CD4-positive, CD25-positive, alpha-beta regulatory T cell (primary cell): ENCODE measurements at regions not wholly inside any gene's neighbourhood (a gene's known extent, or its start where the extent isn't known, plus 50 kb on each side); places are given as distances from the start of the nearest gene placed in this dataset.

Experiments used
- ATAC-seq, 2 donors: fragments of 150-1000 bp; cut with Tn5 transposase; one replicate each; pipeline ENCODE4 v1.10.0; 2021; ENCODE audit warnings: low read depth in 2 of 2, moderate number of reproducible peaks in 2 of 2, moderate library complexity in 1 of 2
- DNase-seq, 3 donors: peaks; one replicate each; pipeline versions ENCODE4 v3.0.0 to v3.0.0-alpha.2; 2012 to 2022; ENCODE audit warnings: mixed read lengths in 1 of 3
- H3K27ac ChIP-seq: one replicate; pipeline ENCODE4 v1.7.0; 2013; ENCODE audit warnings: mild to moderate bottlenecking, low read length; ENCODE audit not compliant: insufficient read depth, poor library complexity, severe bottlenecking
- H3K27me3 ChIP-seq: one replicate; pipeline ENCODE4 v1.7.0; 2013; ENCODE audit warnings: low read length; ENCODE audit not compliant: control insufficient read depth, insufficient read depth
- H3K36me3 ChIP-seq: one replicate; pipeline ENCODE4 v1.7.0; 2013; ENCODE audit warnings: mild to moderate bottlenecking, low read length, moderate library complexity; ENCODE audit not compliant: control insufficient read depth, insufficient read depth
- H3K4me1 ChIP-seq: 2 replicates; pipeline ENCODE4 v1.7.0; 2013; ENCODE audit warnings: mild to moderate bottlenecking, low read length; ENCODE audit not compliant: insufficient read depth, control insufficient read depth, poor library complexity, severe bottlenecking
- H3K4me3 ChIP-seq: one replicate; pipeline ENCODE4 v1.7.0; 2013; ENCODE audit warnings: low read depth, mild to moderate bottlenecking, low read length, moderate library complexity
- H3K9me3 ChIP-seq, 2 experiments: 1 replicate in 1 of 2; 2 replicates in 1 of 2; pipeline ENCODE4 v1.7.0; 2013; ENCODE audit warnings: low read length in 2 of 2, mild to moderate bottlenecking in 1 of 2, moderate library complexity in 1 of 2; ENCODE audit not compliant: control insufficient read depth in 2 of 2
- H3K27ac Mint-ChIP-seq, 3 donors: one replicate each; pipeline ENCODE4 v1.8.0; 2020 to 2022; ENCODE audit warnings: mild to moderate bottlenecking in 3 of 3, mixed read lengths in 3 of 3, moderate library complexity in 2 of 3
- H3K27me3 Mint-ChIP-seq: one replicate; pipeline ENCODE4 v1.8.0; 2022; ENCODE audit warnings: mild to moderate bottlenecking, mixed read lengths
- H3K36me3 Mint-ChIP-seq: one replicate; pipeline ENCODE4 v1.8.0; 2020; ENCODE audit warnings: mixed read lengths
- H3K4me1 Mint-ChIP-seq, 4 donors: one replicate each; pipeline ENCODE4 v1.8.0; 2020 to 2022; ENCODE audit warnings: mixed read lengths in 4 of 4, mild to moderate bottlenecking in 1 of 4
- H3K4me3 Mint-ChIP-seq, 4 donors: one replicate each; pipeline ENCODE4 v1.8.0; 2020 to 2022; ENCODE audit warnings: mild to moderate bottlenecking in 4 of 4, mixed read lengths in 4 of 4, moderate library complexity in 3 of 4
- H3K9me3 Mint-ChIP-seq, 7 donors: one replicate each; pipeline ENCODE4 v1.8.0; 2020 to 2022; ENCODE audit warnings: mixed read lengths in 7 of 7, mild to moderate bottlenecking in 3 of 7, moderate library complexity in 2 of 7

- Mint-ChIP-seq H3K36me3 (no peaks in the 10 kb centered on the region), H3K9me3 (peaks cover 0 to 12% (median 5%) of the 10 kb centered on the region in 7 donors), H3K27me3 (no peaks in the 10 kb centered on the region), H3K4me1 (no peaks in the 10 kb centered on the region), H3K27ac (no peak overlapping the region), H3K4me3 (no peak overlapping the region)
- no peak for ATAC-seq
- no peak for DNase-seq
- H3K9me3 ChIP-seq = no peaks in the 10 kb centered on the region
- no peaks in the 10 kb centered on the region for H3K36me3 ChIP-seq
- H3K4me3 ChIP-seq = no peak overlapping the region
- H3K27ac ChIP-seq = no peak overlapping the region
- no peaks in the 10 kb centered on the region for H3K27me3 ChIP-seq
- no peaks in the 10 kb centered on the region for H3K4me1 ChIP-seq
These were observed 617.3 kb upstream of the LRATD1 start for GRCh38 chr2:14015113-14015630.

GRCh38 chr2:14016289-14016955 is 616.1 kb upstream of the LRATD1 start:
- H3K27ac Mint-ChIP-seq = no peak overlapping the region
- H3K36me3 ChIP-seq = no peaks in the 10 kb centered on the region
- no peaks in the 10 kb centered on the region for H3K4me1 Mint-ChIP-seq
- H3K4me1 ChIP-seq = no peaks in the 10 kb centered on the region
- H3K27me3 ChIP-seq = no peaks in the 10 kb centered on the region
- DNase-seq (no peak), ATAC-seq (no peak)
- H3K9me3 ChIP-seq = no peaks in the 10 kb centered on the region
- no peaks in the 10 kb centered on the region for H3K36me3 Mint-ChIP-seq
- no peak overlapping the region for H3K4me3 ChIP-seq
- no peak overlapping the region for H3K4me3 Mint-ChIP-seq
- H3K27ac ChIP-seq = no peak overlapping the region
- H3K27me3 Mint-ChIP-seq = no peaks in the 10 kb centered on the region
- peaks cover 0 to 9% (median 4%) of the 10 kb centered on the region in 7 donors for H3K9me3 Mint-ChIP-seq

- Mint-ChIP-seq H3K4me1 (no peaks in the 10 kb centered on the region), H3K4me3 (no peak overlapping the region), H3K27me3 (no peaks in the 10 kb centered on the region), H3K36me3 (no peaks in the 10 kb centered on the region), H3K9me3 (peaks cover 0 to 5% (median 0%) of the 10 kb centered on the region in 7 donors), H3K27ac (no peak overlapping the region)
- ATAC-seq = no peak
- Histone ChIP-seq H3K4me1 (no peaks in the 10 kb centered on the region), H3K27ac (no peak overlapping the region), H3K27me3 (no peaks in the 10 kb centered on the region), H3K36me3 (no peaks in the 10 kb centered on the region), H3K9me3 (no peaks in the 10 kb centered on the region), H3K4me3 (no peak overlapping the region)
- DNase-seq = no peak
These were observed 613.9 kb upstream of the LRATD1 start for GRCh38 chr2:14018620-14019019.

- no peaks in the 10 kb centered on the region for H3K36me3 ChIP-seq
- H3K4me3 ChIP-seq = no peak overlapping the region
- no peaks in the 10 kb centered on the region for H3K27me3 Mint-ChIP-seq
- H3K27ac Mint-ChIP-seq = no peak overlapping the region
- H3K9me3 Mint-ChIP-seq = peaks cover 0 to 4% (median 0%) of the 10 kb centered on the region in 7 donors
- no peak overlapping the region for H3K27ac ChIP-seq
- no peaks in the 10 kb centered on the region for H3K27me3 ChIP-seq
- no peak overlapping the region for H3K4me3 Mint-ChIP-seq
- no peaks in the 10 kb centered on the region for H3K9me3 ChIP-seq
- DNase-seq = no peak
- no peaks in the 10 kb centered on the region for H3K4me1 ChIP-seq
- no peaks in the 10 kb centered on the region for H3K4me1 Mint-ChIP-seq
- ATAC-seq = no peak
- H3K36me3 Mint-ChIP-seq = no peaks in the 10 kb centered on the region
These were observed 609.0 kb upstream of the LRATD1 start for GRCh38 chr2:14023558-14023957.

GRCh38 chr2:14039134-14039533 is 593.4 kb upstream of the LRATD1 start:
- no peaks in the 10 kb centered on the region for H3K4me1 ChIP-seq
- Mint-ChIP-seq H3K4me1 (no peaks in the 10 kb centered on the region), H3K9me3 (peaks cover 0 to 15% (median 11%) of the 10 kb centered on the region in 7 donors), H3K4me3 (no peak overlapping the region), H3K36me3 (no peaks in the 10 kb centered on the region), H3K27me3 (no peaks in the 10 kb centered on the region), H3K27ac (no peak overlapping the region)
- H3K36me3 ChIP-seq = no peaks in the 10 kb centered on the region
- no peaks in the 10 kb centered on the region for H3K27me3 ChIP-seq
- no peak overlapping the region for H3K4me3 ChIP-seq
- ATAC-seq = no peak
- H3K9me3 ChIP-seq = no peaks in the 10 kb centered on the region
- no peak for DNase-seq
- H3K27ac ChIP-seq = no peak overlapping the region

GRCh38 chr2:14047491-14047890 is 585.0 kb upstream of the LRATD1 start:
- Mint-ChIP-seq H3K4me3 (no peak overlapping the region), H3K27me3 (no peaks in the 10 kb centered on the region)
- no peak for ATAC-seq

GRCh38 chr2:14051401-14051800 is 581.1 kb upstream of the LRATD1 start:
- ATAC-seq (no peak), DNase-seq (no peak)
- no peak overlapping the region for H3K27ac ChIP-seq
- H3K4me3 ChIP-seq = no peak overlapping the region
- no peaks in the 10 kb centered on the region for H3K36me3 Mint-ChIP-seq
- H3K4me1 ChIP-seq = no peaks in the 10 kb centered on the region
- peaks cover 0 to 14% (median 2%) of the 10 kb centered on the region in 7 donors for H3K9me3 Mint-ChIP-seq
- no peaks in the 10 kb centered on the region for H3K4me1 Mint-ChIP-seq
- no peaks in the 10 kb centered on the region for H3K27me3 Mint-ChIP-seq
- no peak overlapping the region for H3K4me3 Mint-ChIP-seq
- no peaks in the 10 kb centered on the region for H3K27me3 ChIP-seq
- no peaks in the 10 kb centered on the region for H3K36me3 ChIP-seq
- H3K9me3 ChIP-seq = no peaks in the 10 kb centered on the region
- no peak overlapping the region for H3K27ac Mint-ChIP-seq

More at GRCh38 chr2:14047491-14047890, 585.0 kb upstream of the LRATD1 start:
- Histone ChIP-seq H3K4me1 (no peaks in the 10 kb centered on the region), H3K4me3 (no peak overlapping the region), H3K9me3 (no peaks in the 10 kb centered on the region), H3K27me3 (no peaks in the 10 kb centered on the region), H3K36me3 (no peaks in the 10 kb centered on the region), H3K27ac (no peak overlapping the region)
- H3K27ac Mint-ChIP-seq = no peak overlapping the region
- H3K36me3 Mint-ChIP-seq = no peaks in the 10 kb centered on the region
- H3K4me1 Mint-ChIP-seq = no peaks in the 10 kb centered on the region
- no peak for DNase-seq
- peaks cover 0 to 11% (median 1%) of the 10 kb centered on the region in 7 donors for H3K9me3 Mint-ChIP-seq

- no peak overlapping the region for H3K4me3 Mint-ChIP-seq
- no peaks in the 10 kb centered on the region for H3K27me3 ChIP-seq
- no peaks in the 10 kb centered on the region for H3K4me1 ChIP-seq
- no peak overlapping the region for H3K4me3 ChIP-seq
- no peak for ATAC-seq
- H3K27ac Mint-ChIP-seq = no peak overlapping the region
- DNase-seq = no peak
- H3K9me3 Mint-ChIP-seq = peaks cover 0 to 8% (median 2%) of the 10 kb centered on the region in 7 donors
- H3K4me1 Mint-ChIP-seq = no peaks in the 10 kb centered on the region
- H3K36me3 ChIP-seq = no peaks in the 10 kb centered on the region
- no peaks in the 10 kb centered on the region for H3K9me3 ChIP-seq
- no peaks in the 10 kb centered on the region for H3K36me3 Mint-ChIP-seq
- no peak overlapping the region for H3K27ac ChIP-seq
- no peaks in the 10 kb centered on the region for H3K27me3 Mint-ChIP-seq
These were observed 579.4 kb upstream of the LRATD1 start for GRCh38 chr2:14053105-14053504.
